ENCODE measurements at regions not wholly inside any gene's neighbourhood (a gene's known extent, or its start where the extent isn't known, plus 50 kb on each side); places are given as distances from the start of the nearest gene placed in this dataset.

DNA sequence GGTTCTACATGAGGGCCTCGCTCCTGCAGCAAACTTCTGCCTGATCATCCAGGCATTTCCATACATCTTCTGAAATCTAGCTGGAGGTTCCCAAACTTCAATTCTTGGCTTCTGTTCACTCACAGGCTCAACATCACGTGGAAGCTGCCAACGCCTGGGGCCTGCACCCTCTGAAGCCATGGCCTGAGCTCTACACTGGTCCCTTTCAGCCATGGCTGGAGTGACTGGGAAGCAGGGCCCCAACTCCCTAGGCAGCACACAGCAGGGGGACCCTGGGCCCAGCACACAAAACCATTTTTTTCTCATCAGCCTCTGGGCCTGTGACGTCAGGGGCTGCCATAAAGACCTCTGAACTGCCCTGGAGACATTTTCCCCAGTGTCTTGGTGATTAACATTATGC lies 542.7 kb downstream of the TLL1 start:
- Mint-ChIP-seq H3K4me3 (no peak overlapping the region), H3K27me3 (ENCODE audit: insufficient read depth, low read depth) (peaks cover 2% of the 10 kb centered on the region), H3K9me3 (peaks cover 3% of the 10 kb centered on the region), H3K27ac (no peak overlapping the region), H3K4me1 (no peaks in the 10 kb centered on the region), H3K36me3 (no peaks in the 10 kb centered on the region)
- TF ChIP-seq EZH2 (IDR thresholded peaks at IDR 0.05) (no peak), EZH2phosphoT487 (IDR thresholded peaks at IDR 0.05) (no peak)
- TF ChIP-seq, protein P1, sequence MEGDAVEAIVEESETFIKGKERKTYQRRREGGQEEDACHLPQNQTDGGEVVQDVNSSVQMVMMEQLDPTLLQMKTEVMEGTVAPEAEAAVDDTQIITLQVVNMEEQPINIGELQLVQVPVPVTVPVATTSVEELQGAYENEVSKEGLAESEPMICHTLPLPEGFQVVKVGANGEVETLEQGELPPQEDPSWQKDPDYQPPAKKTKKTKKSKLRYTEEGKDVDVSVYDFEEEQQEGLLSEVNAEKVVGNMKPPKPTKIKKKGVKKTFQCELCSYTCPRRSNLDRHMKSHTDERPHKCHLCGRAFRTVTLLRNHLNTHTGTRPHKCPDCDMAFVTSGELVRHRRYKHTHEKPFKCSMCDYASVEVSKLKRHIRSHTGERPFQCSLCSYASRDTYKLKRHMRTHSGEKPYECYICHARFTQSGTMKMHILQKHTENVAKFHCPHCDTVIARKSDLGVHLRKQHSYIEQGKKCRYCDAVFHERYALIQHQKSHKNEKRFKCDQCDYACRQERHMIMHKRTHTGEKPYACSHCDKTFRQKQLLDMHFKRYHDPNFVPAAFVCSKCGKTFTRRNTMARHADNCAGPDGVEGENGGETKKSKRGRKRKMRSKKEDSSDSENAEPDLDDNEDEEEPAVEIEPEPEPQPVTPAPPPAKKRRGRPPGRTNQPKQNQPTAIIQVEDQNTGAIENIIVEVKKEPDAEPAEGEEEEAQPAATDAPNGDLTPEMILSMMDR (IDR thresholded peaks at IDR 0.05), result no peak
- DNase-seq (ENCODE audit: low spot score), result no peak
- no peaks in the 10 kb centered on the region for H3K79me2 ChIP-seq (ENCODE audit: low read depth)
- no peak overlapping the region for H3K4me3 ChIP-seq
- no peaks in the 10 kb centered on the region for H3K9me3 ChIP-seq (ENCODE audit: low read depth)
- no peaks in the 10 kb centered on the region for H4K20me1 ChIP-seq (ENCODE audit: low read depth)
- no peaks in the 10 kb centered on the region for H3K36me3 ChIP-seq
- no peak overlapping the region for H3K4me2 ChIP-seq
- no peak overlapping the region for H2AFZ ChIP-seq (replicated peaks)
- H3K27ac ChIP-seq, result no peak overlapping the region
- H3K27me3 ChIP-seq, result no peaks in the 10 kb centered on the region
- H3K9ac ChIP-seq, result no peak overlapping the region
- H3F3A ChIP-seq (ENCODE audit: low read depth), result no peaks in the 10 kb centered on the region
- H3K4me1 ChIP-seq, result no peaks in the 10 kb centered on the region

DNA sequence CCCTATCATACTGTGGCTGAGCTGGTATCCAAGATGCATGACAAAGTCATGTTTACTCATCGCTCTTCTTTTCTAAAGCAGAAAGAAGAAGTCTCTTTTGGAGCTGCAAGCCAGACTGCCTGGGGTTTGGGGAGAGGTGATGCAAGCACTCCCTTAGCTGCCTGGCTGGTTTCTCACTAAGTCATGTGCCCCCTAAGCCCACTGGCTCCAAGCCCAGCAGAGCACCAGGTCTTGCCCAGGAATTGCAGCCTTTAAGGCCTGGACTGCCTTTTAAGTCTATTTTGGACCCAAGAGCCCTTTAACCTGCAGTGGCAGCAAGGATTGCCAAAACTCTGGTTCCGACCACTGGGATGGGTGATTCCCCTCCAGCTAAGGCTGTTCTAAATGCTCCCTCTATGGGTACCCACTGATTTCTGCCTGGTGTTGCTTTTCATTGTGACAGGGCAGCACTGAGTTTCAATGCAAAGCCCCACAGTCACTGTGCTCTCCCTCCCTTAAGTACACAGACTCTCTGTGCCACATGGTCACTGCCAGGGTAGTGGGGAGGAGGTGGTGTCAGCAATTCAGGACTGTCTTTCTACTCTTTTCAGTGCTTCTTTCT lies 548.6 kb downstream of the TLL1 start:
- Mint-ChIP-seq H3K36me3 (no peaks in the 10 kb centered on the region), H3K4me1 (no peaks in the 10 kb centered on the region), H3K9me3 (peaks cover 3% of the 10 kb centered on the region), H3K27ac (no peak overlapping the region), H3K27me3 (ENCODE audit: insufficient read depth, low read depth) (no peaks in the 10 kb centered on the region), H3K4me3 (no peak overlapping the region)
- H3K4me3 ChIP-seq, result no peak overlapping the region
- no peaks in the 10 kb centered on the region for H3K36me3 ChIP-seq
- H3F3A ChIP-seq (ENCODE audit: low read depth), result no peaks in the 10 kb centered on the region
- no peaks in the 10 kb centered on the region for H3K9me3 ChIP-seq (ENCODE audit: low read depth)
- H2AFZ ChIP-seq (replicated peaks), result no peak overlapping the region
- no peaks in the 10 kb centered on the region for H3K79me2 ChIP-seq (ENCODE audit: low read depth)
- no peak for DNase-seq (ENCODE audit: low spot score)
- H3K27ac ChIP-seq, result no peak overlapping the region
- no peaks in the 10 kb centered on the region for H3K4me1 ChIP-seq
- TF ChIP-seq EZH2phosphoT487 (IDR thresholded peaks at IDR 0.05) (no peak), EZH2 (IDR thresholded peaks at IDR 0.05) (no peak)
- TF ChIP-seq, protein P1 (IDR thresholded peaks at IDR 0.05), result no peak
- no peak overlapping the region for H3K9ac ChIP-seq
- no peaks in the 10 kb centered on the region for H4K20me1 ChIP-seq (ENCODE audit: low read depth)
- H3K4me2 ChIP-seq, result no peak overlapping the region
- H3K27me3 ChIP-seq, result no peaks in the 10 kb centered on the region

DNA sequence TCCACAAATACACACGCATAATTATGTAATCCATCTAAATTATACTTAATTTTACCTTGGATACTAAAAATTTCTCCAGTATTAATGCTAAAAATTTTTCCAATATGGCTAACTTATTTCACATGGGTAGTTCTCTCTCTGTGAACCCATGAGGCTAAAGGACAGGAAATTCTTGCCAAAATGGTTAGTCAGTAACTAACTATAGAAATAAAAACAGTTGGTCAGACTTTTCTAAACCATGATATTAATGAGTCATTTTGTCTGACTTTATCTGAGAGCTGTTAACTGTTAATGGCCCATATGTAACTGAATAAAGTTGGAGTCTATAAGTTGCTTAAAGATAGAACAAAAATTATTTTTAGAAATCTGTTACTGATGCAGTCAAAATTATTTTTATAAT lies 549.4 kb downstream of the TLL1 start:
- H3K27ac ChIP-seq, result no peak overlapping the region
- H3K36me3 Mint-ChIP-seq, result no peaks in the 10 kb centered on the region
- H3K27ac Mint-ChIP-seq, result no peak overlapping the region
- H3K4me3 ChIP-seq, result no peak overlapping the region
- H3F3A ChIP-seq (ENCODE audit: low read depth), result no peaks in the 10 kb centered on the region
- no peak overlapping the region for H2AFZ ChIP-seq (replicated peaks)
- no peaks in the 10 kb centered on the region for H3K36me3 ChIP-seq
- no peaks in the 10 kb centered on the region for H3K9me3 ChIP-seq (ENCODE audit: low read depth)
- H3K27me3 Mint-ChIP-seq (ENCODE audit: insufficient read depth, low read depth), result no peaks in the 10 kb centered on the region
- H3K27me3 ChIP-seq, result no peaks in the 10 kb centered on the region
- no peak overlapping the region for H3K4me3 Mint-ChIP-seq
- TF ChIP-seq, protein P1 (IDR thresholded peaks at IDR 0.05), result no peak
- TF ChIP-seq EZH2phosphoT487 (IDR thresholded peaks at IDR 0.05) (no peak), EZH2 (IDR thresholded peaks at IDR 0.05) (no peak)
- no peaks in the 10 kb centered on the region for H3K4me1 ChIP-seq
- H3K9ac ChIP-seq, result no peak overlapping the region
- no peak for DNase-seq (ENCODE audit: low spot score)
- H3K9me3 Mint-ChIP-seq, result no peaks in the 10 kb centered on the region
- H4K20me1 ChIP-seq (ENCODE audit: low read depth), result no peaks in the 10 kb centered on the region
- H3K4me1 Mint-ChIP-seq, result no peaks in the 10 kb centered on the region
- no peak overlapping the region for H3K4me2 ChIP-seq
- no peaks in the 10 kb centered on the region for H3K79me2 ChIP-seq (ENCODE audit: low read depth)
